Astrocyte of the spinal cord (primary cell): ENCODE measurements at regions not wholly inside any gene's neighbourhood (a gene's known extent, or its start where the extent isn't known, plus 50 kb on each side); places are given as distances from the start of the nearest gene placed in this dataset.

Experiments used
- DNase-seq: peaks from one replicate; pipeline ENCODE4 v3.0.0; 2011; ENCODE audit warnings: low read depth, low spot score
- H3K4me3 ChIP-seq: 2 replicates; pipeline ENCODE4 v1.5.1; 2011; ENCODE audit warnings: low read depth, mild to moderate bottlenecking, low read length, moderate library complexity
- in situ Hi-C: cut with HindIII; loops from 2 replicates; pipeline ENCODE4 v1.10.0; 2017; ENCODE audit warnings: low sequenced_read_pairs
- TF ChIP-seq, protein P1 (sequence below): IDR thresholded peaks from 2 replicates; pipeline ENCODE4 v1.5.1; 2012; ENCODE audit warnings: low read depth, mild to moderate bottlenecking, low read length, inconsistent platforms

DNA sequence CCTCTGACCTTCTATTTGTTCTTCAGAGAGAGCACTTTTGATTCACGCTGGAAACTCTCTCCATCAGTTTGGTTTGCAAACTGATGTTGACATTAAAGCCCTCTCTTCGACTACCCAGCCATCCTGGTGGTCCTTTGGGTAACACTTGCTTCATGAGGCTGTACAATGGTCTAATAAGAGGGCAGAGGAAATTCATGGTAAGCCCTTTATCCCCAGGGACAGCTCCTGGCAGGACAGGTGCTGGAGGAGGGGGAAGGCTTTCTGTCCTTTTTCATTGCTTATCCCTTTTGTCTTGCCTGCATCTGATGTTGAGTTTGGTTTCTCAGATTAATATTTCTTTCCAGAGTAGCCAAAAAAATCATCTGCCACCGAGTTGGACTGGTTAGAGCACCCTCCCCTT is 52.1 kb upstream of the CD93 start:
- no peak overlapping the region for H3K4me3 ChIP-seq
- TF ChIP-seq, protein P1, sequence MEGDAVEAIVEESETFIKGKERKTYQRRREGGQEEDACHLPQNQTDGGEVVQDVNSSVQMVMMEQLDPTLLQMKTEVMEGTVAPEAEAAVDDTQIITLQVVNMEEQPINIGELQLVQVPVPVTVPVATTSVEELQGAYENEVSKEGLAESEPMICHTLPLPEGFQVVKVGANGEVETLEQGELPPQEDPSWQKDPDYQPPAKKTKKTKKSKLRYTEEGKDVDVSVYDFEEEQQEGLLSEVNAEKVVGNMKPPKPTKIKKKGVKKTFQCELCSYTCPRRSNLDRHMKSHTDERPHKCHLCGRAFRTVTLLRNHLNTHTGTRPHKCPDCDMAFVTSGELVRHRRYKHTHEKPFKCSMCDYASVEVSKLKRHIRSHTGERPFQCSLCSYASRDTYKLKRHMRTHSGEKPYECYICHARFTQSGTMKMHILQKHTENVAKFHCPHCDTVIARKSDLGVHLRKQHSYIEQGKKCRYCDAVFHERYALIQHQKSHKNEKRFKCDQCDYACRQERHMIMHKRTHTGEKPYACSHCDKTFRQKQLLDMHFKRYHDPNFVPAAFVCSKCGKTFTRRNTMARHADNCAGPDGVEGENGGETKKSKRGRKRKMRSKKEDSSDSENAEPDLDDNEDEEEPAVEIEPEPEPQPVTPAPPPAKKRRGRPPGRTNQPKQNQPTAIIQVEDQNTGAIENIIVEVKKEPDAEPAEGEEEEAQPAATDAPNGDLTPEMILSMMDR, result no peak
- in situ Hi-C loops, result no loop called here
- DNase-seq, result no peak

DNA sequence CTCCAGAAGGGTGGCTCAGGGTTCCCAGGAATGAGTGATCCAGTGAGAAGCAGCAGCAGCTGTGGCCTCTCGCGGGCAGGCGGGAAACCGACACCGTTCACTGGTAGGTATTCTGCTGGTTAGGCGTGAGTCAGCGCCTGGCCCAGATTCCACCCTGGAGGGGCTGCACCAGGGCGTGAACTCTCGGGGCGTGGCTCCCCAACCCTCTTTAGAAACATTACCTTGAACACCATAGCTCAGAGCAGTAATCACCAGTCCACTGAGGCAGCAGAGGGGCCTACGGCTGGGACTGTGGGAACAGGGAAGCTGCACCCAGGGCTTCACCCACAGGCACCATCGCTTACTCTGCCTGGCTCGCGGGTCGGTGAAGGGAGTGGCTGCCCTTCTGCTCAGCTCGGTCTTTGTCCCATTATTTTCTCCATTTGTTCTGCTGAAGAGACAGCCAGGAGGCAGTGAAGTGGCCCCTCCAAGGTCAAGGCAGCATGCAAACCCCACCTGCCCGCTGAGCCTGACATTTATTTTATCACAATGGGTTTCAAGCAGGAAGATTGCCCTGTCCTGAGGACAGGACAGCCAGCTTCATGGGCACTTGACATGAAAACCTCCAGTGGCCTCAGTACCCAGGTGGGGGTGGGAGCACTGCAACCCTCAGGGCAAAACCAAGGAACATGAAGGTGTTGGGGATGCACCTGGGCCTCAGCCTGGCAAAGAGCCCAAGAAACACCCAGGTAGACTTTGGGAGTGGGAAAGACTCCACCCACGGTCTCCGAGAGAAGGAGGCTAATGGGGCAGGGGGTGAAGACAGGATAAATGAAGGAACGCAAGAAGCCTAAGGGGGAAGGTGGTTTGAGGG is 51.0 kb upstream of the CD93 start:
- in situ Hi-C loops, result no loop called here
- TF ChIP-seq, protein P1, result no peak
- no peak overlapping the region for H3K4me3 ChIP-seq
- no peak for DNase-seq

DNA sequence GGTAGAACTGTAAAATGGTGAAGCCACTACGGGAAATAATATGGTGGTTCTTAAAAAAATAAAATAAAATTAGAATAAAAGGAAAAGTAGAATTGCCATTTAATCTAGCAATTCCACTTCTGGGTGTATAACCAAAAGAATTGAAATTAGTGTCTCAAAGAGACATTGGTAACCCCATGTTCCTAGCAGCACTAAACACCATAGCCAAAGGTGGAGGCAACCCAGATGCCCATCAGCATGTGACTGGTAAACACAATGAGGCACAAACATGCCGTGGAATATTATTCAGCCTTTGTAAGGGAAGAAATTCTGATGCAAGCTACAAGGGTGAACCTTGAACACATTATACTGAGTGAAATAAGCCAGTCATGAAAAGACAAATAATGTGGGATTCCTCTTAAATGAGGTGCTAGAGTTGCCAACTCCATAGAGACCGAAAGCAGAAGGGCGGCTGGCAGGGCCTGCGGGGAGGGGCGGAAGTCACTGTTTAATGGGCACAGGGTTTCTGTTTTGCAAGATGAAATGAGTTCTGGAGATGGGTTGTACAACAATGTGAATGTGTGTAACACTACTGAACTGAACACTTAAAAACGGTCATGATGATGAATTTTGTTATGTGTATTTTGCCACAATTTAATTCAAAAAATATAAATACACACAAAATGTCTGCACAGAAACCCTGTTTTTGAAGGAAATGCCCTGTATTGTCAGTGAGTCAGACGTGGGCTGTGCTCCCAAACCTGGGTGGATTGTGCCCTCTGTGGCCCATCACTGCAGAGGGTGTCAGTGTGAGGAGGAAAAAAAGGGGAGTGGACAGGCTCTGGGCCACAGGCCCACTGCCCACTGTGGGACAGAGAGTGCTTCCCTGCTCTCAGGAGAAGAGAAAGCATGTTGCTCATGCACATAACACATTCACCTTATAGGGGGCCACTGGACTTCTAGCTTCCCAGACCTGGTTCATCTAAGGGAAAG is 49.6 kb upstream of the CD93 start:
- in situ Hi-C loops, result no loop called here
- no peak overlapping the region for H3K4me3 ChIP-seq
- no peak for DNase-seq
- TF ChIP-seq, protein P1, result no peak
